RWPE2 (cell line): ENCODE measurements at regions not wholly inside any gene's neighbourhood (a gene's known extent, or its start where the extent isn't known, plus 50 kb on each side); places are given as distances from the start of the nearest gene placed in this dataset.

Source experiments
- ATAC-seq: fragments of 200-7000 bp; cut with Tn5 transposase; 3 replicates; pipeline ENCODE4 v1.9.1; 2021; ENCODE audit warnings: low read depth
- DNase-seq: peaks from one replicate; pipeline ENCODE4 v3.0.0-alpha.2; 2020; ENCODE audit warnings: low spot score
- H3K27ac ChIP-seq: fragments of 450-650 bp; 2 replicates; pipeline ENCODE4 v1.5.1; 2017; ENCODE audit warnings: mild to moderate bottlenecking; ENCODE audit not compliant: poor library complexity, severe bottlenecking
- H3K27me3 ChIP-seq: fragments of 250-450 bp; sonication (Bioruptor Pico); 2 replicates; pipeline ENCODE4 v1.5.1; 2021; ENCODE audit warnings: mild to moderate bottlenecking, moderate library complexity; ENCODE audit not compliant: insufficient read depth, poor library complexity, severe bottlenecking
- H3K36me3 ChIP-seq: fragments of 250-450 bp; sonication (Bioruptor Pico); 2 replicates; pipeline ENCODE4 v1.5.1; 2020; ENCODE audit warnings: low read depth, mild to moderate bottlenecking, moderate library complexity
- H3K4me1 ChIP-seq: fragments of 250-450 bp; sonication (Bioruptor Pico); 2 replicates; pipeline ENCODE4 v1.5.1; 2021; ENCODE audit warnings: mild to moderate bottlenecking, moderate library complexity; ENCODE audit not compliant: insufficient read depth, poor library complexity, severe bottlenecking
- H3K4me3 ChIP-seq: fragments of 250-450 bp; sonication (Bioruptor Pico); 2 replicates; pipeline ENCODE4 v1.5.1; 2021; ENCODE audit warnings: mild to moderate bottlenecking, moderate library complexity; ENCODE audit not compliant: severe bottlenecking
- H3K9me3 ChIP-seq: fragments of 250-450 bp; sonication (Bioruptor Pico); 2 replicates; pipeline ENCODE4 v1.5.1; 2021; ENCODE audit warnings: mild to moderate bottlenecking, moderate library complexity; ENCODE audit not compliant: severe bottlenecking
- TF ChIP-seq, protein P1 (sequence below): fragments of 450-650 bp; IDR thresholded peaks from one replicate; pipeline ENCODE4 v1.5.1; 2017; ENCODE audit warnings: mild to moderate bottlenecking, moderate library complexity; ENCODE audit not compliant: poor library complexity, severe bottlenecking

GRCh38 chr18:27497246-27497645, 312.1 kb upstream of the CHST9 start:
- Histone ChIP-seq H3K36me3 (no peaks in the 10 kb centered on the region), H3K27ac (no peak overlapping the region), H3K27me3 (no peaks in the 10 kb centered on the region), H3K4me3 (no peak overlapping the region), H3K4me1 (no peaks in the 10 kb centered on the region), H3K9me3 (no peaks in the 10 kb centered on the region)
- TF ChIP-seq, protein P1, sequence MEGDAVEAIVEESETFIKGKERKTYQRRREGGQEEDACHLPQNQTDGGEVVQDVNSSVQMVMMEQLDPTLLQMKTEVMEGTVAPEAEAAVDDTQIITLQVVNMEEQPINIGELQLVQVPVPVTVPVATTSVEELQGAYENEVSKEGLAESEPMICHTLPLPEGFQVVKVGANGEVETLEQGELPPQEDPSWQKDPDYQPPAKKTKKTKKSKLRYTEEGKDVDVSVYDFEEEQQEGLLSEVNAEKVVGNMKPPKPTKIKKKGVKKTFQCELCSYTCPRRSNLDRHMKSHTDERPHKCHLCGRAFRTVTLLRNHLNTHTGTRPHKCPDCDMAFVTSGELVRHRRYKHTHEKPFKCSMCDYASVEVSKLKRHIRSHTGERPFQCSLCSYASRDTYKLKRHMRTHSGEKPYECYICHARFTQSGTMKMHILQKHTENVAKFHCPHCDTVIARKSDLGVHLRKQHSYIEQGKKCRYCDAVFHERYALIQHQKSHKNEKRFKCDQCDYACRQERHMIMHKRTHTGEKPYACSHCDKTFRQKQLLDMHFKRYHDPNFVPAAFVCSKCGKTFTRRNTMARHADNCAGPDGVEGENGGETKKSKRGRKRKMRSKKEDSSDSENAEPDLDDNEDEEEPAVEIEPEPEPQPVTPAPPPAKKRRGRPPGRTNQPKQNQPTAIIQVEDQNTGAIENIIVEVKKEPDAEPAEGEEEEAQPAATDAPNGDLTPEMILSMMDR: no peak
- ATAC-seq (no peak), DNase-seq (no peak)

DNA sequence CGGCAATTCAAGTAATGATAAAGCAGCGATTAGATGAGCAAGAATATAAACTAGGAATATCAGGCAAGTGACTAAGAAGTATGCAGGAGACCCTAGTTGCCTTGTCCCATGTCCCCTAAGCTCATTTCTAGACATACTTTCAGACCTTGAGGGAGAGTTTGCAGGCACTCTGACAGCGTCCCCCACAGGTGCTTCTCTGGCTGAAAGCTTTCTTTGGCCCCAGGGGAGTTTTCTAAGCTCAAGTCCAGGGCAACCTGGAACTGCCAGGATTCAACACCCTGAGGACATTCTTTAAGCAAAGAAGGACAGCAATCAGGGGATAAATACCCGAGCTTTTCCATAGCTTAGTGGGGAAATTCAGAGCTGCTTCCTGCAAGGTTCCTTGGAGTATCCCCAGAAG, 308.1 kb upstream of the CHST9 start:
- TF ChIP-seq, protein P1: no peak
- Histone ChIP-seq H3K4me1 (no peaks in the 10 kb centered on the region), H3K36me3 (no peaks in the 10 kb centered on the region), H3K4me3 (no peak overlapping the region), H3K9me3 (no peaks in the 10 kb centered on the region), H3K27me3 (no peaks in the 10 kb centered on the region), H3K27ac (no peak overlapping the region)
- ATAC-seq: no peak
- no peak for DNase-seq

DNA sequence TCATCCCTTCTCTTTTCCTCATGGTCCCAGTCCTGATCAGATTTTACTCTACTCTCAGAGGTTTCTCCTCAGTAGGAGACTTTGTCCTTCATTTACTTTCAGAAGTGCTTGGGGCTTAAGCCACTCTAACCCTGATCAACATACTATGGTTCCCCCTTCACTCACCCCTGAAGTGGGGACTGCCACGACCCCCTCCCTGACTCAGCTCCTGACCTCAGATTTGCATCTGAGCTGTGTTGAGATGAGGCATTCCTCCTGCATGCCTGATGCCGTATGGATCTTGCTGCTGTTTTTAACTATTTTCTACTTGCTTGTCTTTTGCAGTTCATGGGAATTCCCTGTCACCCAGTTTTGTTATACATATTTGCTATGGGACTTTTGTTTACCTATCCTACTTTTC, 306.7 kb upstream of the CHST9 start:
- ATAC-seq (no peak), DNase-seq (no peak)
- Histone ChIP-seq H3K27ac (no peak overlapping the region), H3K4me1 (no peaks in the 10 kb centered on the region), H3K4me3 (no peak overlapping the region), H3K36me3 (no peaks in the 10 kb centered on the region), H3K27me3 (no peaks in the 10 kb centered on the region), H3K9me3 (no peaks in the 10 kb centered on the region)
- TF ChIP-seq, protein P1: no peak

GRCh38 chr18:27483276-27483675, 298.2 kb upstream of the CHST9 start:
- no peak for ATAC-seq
- TF ChIP-seq, protein P1: no peak
- Histone ChIP-seq H3K36me3 (no peaks in the 10 kb centered on the region), H3K27ac (no peak overlapping the region), H3K9me3 (no peaks in the 10 kb centered on the region), H3K4me1 (no peaks in the 10 kb centered on the region), H3K27me3 (no peaks in the 10 kb centered on the region), H3K4me3 (no peak overlapping the region)
- DNase-seq: no peak

DNA sequence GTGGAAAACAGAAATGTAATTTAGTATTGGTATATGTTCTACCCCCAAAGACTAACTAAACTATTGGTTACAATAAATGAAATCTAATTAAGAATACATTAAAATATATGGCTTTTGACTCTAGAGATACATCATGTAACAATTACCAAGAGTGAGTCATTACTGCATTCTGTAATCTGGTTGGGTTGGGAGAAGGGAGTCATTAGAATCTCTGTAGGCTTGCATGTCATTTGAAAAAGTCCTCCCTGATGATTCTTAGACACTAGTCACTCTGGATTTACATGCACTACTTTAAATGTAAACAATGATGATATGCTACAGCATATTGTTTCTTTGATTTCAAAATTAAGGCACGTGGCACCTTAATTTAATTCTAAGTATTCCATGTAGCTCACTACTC, 293.4 kb upstream of the CHST9 start:
- Histone ChIP-seq H3K27ac (no peak overlapping the region), H3K27me3 (no peaks in the 10 kb centered on the region), H3K4me3 (no peak overlapping the region), H3K9me3 (no peaks in the 10 kb centered on the region), H3K4me1 (no peaks in the 10 kb centered on the region), H3K36me3 (no peaks in the 10 kb centered on the region)
- ATAC-seq: no peak
- DNase-seq: no peak
- TF ChIP-seq, protein P1: no peak
